HG02610 (cell line): ENCODE measurements at regions not wholly inside any gene's neighbourhood (a gene's known extent, or its start where the extent isn't known, plus 50 kb on each side); places are given as distances from the start of the nearest gene placed in this dataset.
"Not testable (repeated sequence)": the region's sequence is repeated elsewhere in the genome, so short reads cannot be mapped to it uniquely, and the experiment has no call there.

Experiments used
- ATAC-seq: cut with Tn5 transposase; IDR thresholded peaks from one replicate; pipeline ENCODE4 v1.9.1; 2021; ENCODE audit warnings: mild to moderate bottlenecking, moderate library complexity; ENCODE audit not compliant: unreplicated experiment

DNA sequence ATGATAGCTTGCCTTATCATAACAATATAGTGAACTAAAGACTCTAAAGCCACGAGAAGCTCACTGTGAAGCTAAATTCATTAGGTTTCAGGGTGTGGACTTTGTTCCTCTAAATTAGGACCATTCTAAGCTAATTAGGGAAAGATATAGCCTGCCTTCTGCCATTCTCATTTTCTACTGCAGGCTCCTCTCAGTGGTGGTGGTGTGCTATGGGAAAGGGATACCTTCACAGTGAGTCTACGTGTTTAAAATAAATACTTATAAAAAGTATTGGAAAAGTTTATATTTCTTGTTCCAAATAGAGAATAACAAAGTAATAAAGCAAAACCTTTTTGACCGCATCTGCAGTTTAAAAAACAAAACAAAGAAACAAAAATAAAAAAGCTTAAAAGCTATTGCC, 327.7 kb downstream of the PAPSS1 start:
- no peak for ATAC-seq

DNA sequence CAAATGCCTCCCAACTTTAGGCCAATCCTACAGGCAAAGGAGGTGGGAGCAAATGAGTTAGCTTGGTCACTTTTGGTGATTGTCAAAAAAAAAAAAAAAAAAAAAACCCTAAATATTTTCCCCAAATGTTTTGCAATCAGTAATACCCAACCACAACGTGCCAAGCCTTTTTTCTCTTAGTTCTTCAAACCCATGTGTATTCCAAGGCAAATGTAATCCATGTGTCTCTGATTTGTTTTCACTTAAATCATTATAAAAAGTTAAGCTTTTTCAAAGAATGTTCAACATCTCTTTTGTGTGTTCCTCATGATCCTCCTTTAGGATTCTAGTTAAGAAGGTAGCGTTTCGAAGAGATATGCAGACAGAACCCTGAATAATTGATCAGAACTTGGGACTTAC, 328.4 kb downstream of the PAPSS1 start:
- ATAC-seq: no peak

DNA sequence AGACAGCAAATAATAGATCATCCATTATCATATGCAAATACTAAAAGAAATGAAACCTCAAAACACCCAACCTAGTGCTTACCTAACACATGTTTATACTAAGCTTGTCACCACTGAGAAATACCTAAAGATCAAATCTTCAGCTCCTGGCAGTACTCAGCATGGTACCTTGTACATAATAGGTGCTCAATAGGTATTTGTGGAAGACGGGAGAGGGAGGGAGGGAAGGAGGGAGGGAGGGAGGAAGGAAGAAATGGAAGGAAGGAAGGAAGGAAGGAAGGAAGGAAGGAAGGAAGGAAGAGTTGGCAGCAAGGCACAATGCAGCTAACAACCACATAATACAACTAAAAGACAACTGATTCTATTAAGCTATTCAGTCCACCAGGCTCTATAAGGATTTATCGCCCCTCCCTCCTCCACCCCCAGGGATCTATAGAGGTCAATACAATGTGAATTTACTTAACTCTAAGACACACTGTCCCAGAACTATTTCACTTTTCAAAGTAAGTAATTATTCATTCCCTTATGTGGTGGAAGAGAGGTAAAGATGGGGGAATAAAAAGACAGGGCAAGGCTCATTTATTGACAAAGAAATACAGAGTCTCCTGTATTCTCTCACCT, 328.9 kb downstream of the PAPSS1 start:
- no peak for ATAC-seq

DNA sequence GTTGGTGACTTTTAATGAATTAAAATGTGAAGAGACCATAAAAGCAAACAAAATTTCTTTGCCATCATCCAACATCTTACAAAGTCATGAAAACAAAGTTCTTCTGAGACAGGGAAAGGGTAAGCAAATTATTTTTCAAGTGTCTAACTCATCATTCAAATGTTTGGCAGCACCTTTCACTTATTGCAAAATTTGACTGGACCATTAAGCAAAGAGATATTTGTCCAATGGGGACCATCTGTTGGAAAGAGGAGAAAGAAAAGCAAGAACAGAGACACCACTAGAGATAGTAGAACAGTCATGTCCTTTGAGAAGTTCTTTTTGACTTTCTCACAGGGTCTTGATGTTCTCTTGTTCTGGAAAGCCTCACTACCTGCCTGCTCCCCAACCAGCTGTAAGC, 330.1 kb downstream of the PAPSS1 start:
- ATAC-seq: no peak

DNA sequence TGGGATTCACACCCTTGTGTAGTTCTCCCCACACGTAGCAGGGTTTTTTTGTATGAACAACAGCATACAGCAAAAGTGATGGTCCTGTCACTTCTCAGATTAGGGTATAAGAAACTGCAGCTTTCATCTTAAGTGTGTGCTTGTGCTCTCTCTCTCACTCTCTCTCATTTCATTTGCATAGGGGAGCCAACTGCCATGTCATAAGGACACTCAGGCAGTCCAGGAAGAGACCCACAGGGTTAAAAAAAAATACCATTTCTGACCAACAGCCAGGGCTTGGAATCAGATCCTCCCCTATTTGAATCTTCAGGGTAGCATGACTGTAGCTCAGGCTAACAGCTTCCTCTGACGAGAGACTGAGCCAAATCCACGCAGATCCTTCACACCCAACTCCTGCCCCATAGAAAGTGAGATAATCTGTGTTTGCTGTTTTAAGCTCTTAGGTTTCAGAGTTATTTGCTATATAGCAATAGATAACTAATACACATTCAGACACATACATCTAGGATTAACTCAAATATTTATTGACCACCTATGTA, 331.2 kb downstream of the PAPSS1 start:
- peak; percentile 90 for ATAC-seq

DNA sequence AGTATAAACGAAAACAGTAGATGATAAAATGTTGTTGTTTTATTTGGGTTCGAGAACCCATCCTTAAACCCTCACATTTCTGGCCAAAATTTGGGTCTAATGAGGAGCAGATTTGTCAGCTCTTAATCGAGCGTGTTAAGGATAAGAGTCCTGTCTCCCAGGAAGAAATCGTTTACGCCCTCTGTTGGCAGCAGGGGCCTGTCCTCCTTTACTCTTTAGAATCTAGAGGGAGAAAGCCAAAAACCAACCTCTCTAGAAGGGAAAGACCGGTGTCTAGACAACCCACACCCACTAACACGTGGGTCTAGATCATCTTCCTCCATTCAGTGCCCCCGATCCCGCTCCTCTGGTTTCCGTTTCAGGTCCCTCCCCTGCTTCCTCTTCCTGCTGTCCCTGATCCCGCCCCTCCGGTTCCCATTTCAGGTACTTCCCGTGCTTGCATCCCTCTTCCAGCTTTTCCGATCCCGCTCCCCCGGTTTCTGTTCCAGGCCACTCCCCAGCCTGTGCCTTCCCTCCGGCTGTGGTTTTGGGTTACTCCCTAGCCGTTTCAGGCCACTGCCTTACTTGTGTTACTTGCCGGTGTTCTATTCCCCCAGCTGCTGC, 339.1 kb downstream of the PAPSS1 start:
- no peak for ATAC-seq

DNA sequence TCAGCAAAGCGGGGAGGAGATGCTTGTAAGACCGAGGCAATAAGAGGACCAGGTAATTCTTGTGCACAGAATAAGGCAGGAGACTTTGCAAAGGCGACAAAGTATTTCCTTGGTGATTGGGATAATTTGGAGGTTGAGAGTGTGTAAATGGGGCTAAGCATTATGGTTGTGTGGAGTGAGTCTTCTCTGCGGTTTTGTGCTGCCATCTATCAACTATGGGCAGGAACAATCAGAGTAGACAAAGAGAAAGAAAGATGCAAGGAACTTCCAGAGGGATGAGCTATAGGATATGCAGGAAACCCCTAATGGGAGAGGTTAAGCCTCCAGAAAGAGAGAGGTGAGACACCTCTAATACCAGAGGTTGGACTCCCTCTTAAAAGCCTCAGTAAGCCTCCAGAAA, 339.8 kb downstream of the PAPSS1 start:
- ATAC-seq: no peak

DNA sequence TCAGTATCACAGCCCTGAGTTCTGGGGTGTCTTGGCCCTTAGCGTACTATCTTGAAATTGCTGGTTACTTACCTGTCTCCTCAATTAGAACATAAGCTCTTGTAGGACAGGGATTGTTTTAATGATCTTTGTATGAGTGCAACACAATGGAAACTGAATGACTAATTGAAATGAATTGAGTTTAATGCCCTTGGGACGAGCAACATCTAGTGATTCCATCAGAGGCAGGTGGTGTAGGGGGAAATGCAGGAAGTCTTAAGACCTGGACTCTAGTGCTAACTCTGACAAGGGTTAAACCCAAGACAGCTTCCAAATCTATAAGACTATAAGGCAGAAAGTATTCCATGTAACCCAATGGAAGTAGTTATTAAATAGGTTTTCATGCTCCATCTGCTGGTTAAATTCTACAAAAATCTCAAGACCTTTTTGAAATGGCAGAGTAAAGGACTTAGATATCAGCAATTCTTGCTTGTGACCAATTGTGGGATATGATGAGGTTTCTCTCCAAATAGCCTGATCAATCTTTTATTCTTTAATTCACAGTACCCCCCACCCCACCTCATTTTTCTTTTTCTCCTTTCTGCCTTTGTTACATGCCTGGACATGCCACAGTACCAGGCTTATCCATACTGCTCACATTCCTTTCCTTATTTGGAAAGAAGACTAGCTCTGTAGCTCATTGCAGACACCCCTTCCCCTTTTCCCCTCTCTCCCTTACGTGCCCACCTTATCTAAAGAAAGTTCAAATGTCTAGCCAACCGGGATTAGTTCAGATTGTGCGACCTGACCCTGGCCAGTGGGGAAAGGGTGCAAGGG, 340.8 kb downstream of the PAPSS1 start:
- no peak for ATAC-seq

DNA sequence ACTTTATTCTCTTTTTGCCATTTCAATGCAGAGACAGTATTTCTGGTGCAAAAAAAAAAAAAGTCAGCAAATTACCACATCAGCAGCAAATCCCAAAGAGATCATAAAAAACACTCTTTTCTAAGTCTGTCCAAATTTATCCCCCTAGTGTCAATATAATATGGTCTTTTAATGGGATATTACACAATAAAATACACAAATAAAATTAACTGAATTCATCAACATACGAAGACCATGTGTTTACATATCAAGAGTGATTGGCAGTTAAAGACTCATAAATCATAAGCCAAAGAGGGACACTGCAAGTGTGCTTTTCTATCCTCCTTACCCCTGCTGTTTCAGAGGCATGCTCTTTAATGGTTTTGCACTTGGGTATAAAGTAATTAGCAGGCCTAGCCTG, 340.2 kb upstream of the DKK2 start:
- ATAC-seq: no peak

DNA sequence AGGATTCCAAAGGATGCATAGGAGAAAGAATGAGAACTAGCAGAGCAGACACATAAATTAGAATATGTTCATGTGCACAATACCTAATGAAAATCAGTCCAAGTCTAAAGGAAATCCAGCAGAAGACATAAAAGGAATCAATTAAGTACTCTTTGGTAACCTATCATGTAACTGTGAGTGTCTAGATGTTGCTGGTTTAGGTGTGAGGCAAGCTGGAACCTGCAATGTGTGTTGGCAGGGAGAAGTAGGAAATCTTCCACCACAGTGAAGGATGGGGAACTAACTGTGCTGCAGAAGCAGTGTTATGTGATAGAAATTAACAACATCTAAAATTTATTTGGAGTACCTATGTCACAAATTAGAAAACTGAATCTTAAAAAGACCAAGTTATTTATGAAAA, 330.8 kb upstream of the DKK2 start:
- no peak for ATAC-seq

DNA sequence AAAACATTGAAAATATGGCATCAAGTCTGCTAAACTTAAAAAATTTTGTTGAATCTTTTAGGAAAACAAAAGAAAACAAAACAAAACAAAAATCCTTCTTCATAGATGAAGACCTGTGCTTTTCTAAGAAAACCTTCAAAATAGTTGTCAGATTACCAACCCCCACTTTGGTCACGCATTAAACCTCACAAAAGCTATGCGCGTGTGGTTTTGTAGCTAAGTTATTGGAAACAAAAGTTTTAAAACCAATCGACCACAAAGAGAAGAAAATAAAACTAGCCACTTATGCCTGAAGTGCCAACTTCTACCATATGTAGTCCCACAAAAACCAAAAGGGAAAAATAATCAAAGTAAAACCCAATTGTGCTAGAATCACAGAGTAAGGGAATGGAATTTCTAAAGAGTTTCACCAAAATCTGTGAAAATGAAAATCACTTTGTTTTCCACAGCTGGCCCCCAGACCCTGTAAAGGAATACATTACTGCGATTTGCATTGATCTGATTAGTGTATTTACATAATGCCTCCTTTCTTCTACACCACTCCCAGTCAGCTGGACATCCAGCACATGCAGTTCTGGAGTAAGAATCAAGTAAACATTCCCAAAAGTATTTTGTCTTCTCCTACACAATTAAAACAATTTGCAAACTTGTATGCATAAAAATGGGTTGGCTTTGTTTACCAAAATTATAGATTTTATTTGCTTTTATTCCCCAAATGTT, 330.1 kb upstream of the DKK2 start:
- ATAC-seq: no peak

DNA sequence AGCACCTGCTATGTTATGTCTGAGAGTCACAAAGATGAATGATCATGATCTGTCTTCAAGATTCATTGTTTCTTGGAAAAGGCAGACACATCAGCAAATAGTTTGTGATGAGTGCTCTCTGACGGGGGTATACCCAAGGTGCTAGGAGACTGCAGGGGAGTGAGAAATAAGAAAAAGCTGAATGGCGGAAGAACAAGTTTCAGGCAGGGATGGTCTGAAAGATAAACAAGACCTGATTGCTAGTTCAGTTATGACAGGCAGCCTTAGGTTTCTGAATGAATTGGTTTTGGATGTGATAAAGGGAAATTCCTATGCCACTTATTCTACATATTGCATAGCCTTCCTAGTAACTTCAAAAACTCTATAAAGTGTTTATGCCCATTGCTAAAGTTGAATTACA, 327.0 kb upstream of the DKK2 start:
- peak; percentile 52 for ATAC-seq

DNA sequence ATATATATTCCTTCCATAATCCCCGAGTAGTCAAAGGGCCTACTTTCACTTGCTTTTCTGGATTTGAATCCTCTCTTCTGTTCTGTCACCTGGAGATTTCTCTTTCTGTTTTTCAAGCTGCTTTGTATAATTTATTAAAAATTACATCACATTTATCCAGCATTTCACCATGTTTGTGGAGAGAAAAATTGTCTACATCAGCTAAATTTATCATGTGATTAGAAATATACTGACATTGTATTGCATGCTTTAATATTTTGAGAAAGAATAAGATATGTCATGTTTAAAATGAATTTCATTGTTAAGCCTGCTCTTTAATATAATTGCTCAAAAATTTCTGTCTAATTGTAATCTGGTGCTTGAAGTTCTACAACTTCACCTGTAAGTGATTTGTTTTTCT, 323.1 kb upstream of the DKK2 start:
- ATAC-seq: no peak

DNA sequence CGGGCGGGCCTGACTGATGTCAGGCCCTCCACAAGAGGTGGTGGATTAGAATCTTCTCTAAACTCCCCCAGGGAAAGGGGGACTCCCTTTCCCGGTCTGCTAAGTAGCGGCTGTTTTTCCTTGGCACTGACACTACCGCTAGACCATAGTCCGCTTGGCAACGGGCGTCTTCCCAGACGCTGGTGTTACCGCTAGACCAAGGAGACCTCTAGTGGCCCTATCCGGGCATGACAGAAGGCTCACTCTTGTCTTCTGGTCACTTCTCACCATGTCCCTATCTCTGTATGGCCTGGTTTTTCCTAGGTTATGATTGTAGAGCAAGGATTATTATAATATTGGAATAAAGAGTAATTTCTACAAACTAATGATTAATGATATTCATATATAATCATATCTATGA, 318.2 kb upstream of the DKK2 start:
- not testable (repeated sequence) for ATAC-seq

DNA sequence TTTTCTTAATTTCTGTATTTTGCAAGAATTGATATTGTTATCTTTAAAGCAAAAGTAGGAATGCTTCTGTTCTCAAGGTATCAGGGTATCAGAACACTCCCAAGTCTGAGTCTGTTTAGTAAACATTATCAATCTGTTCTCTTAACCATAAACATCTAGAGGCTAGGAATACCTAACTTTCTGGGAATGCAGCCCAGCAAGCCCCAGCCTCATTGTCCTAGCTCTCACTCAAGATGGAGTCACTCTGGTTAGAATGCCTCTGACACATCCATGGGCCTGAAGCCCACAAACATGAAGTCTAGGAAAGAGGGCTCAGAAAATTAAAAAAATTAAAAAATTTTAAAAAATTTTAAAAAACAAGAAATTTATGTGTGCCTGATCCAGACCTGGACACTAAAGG, 315.1 kb upstream of the DKK2 start:
- ATAC-seq: no peak

DNA sequence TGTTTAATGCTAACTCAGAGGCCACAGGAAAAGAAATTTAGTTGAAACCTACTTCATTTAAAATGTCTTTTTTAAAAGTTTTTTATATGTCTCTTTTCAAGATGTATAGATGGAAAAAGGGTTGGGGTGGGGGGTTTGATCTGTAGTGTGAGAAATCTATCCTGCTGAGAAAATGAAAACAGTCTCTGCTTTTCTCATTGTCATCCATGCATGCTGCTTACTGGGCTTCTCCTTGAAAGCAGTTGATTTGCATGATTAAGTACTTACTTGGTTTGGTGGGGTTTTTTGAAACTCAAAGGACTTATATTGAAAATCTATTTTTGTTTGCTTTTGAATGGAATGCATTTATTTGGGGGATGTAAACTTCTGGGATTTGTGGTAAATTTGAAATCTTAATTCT, 313.6 kb upstream of the DKK2 start:
- ATAC-seq: no peak

DNA sequence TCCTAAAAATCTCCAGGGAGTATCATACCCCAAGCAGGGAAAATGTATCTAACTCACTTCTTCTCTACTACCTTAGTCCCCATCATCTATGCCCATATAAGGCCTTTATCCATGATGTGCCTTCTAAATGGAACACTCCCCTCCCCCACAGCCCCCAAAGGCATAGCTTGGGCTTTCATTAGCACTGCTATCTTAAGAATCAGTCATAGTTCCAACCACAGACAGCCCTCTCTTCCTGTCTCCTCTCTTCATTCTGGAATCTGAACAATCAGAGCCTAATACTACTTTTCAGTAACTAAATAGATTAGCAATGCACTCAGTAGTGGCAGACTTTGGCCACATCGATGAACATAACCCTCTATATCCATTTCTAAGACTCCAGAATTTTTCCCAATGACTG, 313.2 kb upstream of the DKK2 start:
- ATAC-seq: no peak

DNA sequence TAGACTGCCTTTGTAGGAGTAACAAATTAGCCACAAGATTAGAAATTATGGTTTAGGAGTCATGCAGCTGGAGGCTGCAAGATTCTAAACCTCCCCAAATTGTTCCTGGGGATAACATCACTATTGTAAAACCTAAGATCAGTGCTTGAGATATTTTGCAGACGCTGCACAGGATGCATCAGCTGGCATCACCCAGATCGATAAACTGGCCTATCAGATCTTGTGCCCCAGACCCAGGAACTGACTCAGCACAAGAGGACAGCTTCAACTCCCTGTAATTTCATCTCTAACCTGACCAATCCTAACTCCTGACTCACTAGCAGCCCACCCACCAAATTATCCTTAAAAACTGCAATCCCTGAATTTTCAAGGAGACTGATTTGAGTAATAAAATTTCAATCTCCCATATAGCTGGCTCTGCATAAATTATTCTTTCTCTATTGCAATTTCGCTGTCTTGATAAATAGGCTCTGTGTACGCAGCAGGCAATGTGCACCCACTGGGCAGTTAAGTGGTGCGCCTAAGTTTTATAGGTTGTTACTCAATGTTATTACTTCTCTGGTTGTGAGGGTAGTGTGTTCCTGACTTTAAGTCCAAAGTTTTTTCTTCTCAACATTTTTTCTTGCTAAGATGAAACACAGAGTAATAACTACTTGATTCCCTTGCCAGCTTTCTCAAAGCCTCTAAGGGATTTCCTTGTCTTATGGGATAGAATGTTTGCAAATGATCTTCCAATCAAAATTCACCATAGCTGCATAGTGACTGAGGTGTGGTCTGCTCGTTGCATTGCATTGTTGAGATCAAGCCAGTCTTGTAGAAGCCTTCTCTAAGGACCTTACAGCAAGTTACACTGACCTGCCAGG, 312.3 kb upstream of the DKK2 start:
- ATAC-seq: no peak

DNA sequence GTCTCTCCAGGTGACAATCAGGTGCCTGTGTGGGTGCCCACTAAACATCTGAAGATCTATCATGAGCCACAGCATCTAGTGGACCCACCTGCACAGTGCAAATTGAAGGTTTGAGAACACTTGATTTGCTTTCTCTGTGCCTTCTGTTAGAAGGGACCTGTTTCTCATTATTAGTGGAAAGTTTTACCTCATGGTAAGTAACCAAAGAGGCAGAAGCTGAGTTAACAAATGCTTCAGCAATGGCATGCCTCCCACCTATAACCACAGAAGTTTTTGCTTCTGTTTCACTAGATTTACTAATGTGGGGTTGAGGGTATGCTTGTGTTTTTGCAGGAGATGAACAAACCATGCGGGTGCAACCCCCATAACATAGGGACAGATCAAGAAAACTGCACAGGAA, 297.4 kb upstream of the DKK2 start:
- ATAC-seq: no peak

DNA sequence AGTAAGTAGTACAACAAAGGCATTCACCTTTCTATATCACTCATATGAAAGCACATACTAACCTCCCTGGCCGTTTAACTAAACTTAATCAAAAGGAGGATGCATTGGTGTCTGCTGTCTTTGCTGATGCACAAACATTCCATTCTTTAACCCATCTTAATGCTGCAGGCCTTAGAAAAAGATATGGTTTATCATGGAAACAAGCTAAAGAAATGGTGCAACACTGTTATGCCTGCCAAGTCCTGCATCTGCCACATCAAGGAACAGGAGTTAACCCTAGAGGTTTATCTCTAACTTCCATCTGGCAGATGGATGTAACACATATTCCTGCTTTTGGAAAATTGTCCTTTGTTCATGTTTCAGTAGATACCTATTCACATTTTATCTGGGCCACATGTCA, 296.5 kb upstream of the DKK2 start:
- not testable (repeated sequence) for ATAC-seq

DNA sequence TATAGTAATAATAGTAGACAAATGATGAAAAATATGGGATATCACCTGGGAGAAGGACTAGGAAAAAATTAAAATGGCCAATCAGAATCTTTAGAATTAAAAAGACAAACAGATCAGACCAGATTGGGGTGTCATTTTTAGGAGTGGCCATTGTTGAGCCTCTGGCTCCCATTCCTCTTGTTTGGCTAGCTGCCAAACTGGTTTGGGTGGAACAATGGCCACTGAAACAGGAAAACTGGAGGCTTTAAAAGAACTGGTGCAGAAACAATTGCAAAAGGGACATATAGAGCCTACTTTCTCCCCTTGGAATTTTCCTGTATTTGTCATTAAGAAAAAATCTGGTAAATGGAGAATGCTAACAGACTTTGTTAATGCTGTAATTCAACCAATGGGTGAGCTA, 294.8 kb upstream of the DKK2 start:
- no peak for ATAC-seq
